Embryonic facial prominence (tissue), 1 donor: ENCODE measurements at regions not wholly inside any gene's neighbourhood (a gene's known extent, or its start where the extent isn't known, plus 50 kb on each side); places are given as distances from the start of the nearest gene placed in this dataset.
"Not testable (repeated sequence)": the region's sequence is repeated elsewhere in the genome, so short reads cannot be mapped to it uniquely, and the experiment has no call there.

Source experiments
- DNase-seq: peaks from one replicate; pipeline ENCODE4 v3.0.0-alpha.2; 2016; ENCODE audit errors: extremely low spot score

DNA sequence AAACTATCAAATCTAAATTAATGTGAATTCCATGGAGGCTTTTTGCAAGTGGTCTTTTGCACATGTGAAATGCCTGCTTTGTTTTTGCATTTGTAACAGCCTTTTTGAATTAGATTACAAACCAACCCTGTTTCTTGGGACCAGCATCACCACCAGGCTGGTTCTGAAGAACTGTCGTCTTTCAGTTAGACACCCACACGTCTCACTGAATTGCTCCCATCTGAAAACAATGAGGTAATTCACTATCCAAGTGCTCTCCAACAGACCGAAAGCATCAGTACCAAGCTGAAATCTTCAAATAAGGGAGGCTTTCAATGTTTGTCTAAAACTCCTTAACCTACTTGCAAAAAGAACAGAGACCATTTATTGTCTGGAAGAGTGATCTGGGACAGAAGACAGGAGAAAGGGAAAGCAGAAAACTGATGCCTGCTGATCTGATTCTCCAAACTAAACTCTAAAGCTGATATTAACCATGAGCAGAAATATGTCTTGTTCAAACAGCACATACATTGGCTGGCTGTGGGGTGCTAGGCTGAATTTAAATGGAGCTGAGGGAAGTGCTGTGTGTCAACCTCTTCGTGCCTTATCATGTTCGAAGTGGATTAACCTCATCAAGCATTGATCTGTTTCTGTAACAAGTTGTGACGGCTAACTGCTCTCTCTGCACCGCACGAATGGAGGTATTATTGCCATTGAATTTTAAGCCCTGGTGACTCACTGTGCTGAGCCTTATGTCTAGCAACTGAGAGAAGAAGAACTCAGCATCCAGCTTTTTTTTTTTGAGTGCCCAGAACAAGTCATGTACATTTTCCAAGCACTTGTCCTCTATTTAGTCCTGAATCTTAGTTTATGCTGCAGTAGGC is 213.7 kb upstream of the P2RY1 start:
- DNase-seq: no peak

GRCh38 chr3:152621967-152622810 is 212.7 kb upstream of the P2RY1 start:
- DNase-seq: no peak

GRCh38 chr3:152622811-152623167 is 212.1 kb upstream of the P2RY1 start:
- DNase-seq: no peak

GRCh38 chr3:152623286-152623911 is 211.5 kb upstream of the P2RY1 start:
- no peak for DNase-seq

DNA sequence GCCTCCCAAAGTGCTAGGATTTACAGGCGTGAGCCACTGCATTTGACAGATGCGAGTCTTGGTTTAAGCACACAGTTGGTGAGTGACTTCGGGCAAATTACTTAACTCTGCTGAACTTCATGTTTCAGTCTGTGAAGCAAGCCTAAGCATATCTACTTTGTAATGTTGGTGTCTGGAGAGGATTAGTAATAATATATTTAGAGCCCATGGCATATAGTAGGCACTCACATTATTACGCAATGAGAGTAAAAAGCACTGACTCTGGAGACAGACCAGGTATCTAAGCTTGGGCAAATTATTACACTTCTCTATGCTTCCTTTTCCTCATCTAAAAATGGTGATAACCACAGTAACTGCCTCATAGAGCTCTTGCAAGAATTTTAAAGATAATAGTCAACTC is 208.7 kb upstream of the P2RY1 start:
- no peak for DNase-seq

GRCh38 chr3:152628496-152628895 is 206.4 kb upstream of the P2RY1 start:
- no peak for DNase-seq

GRCh38 chr3:152629363-152630122 is 205.4 kb upstream of the P2RY1 start:
- no peak for DNase-seq

DNA sequence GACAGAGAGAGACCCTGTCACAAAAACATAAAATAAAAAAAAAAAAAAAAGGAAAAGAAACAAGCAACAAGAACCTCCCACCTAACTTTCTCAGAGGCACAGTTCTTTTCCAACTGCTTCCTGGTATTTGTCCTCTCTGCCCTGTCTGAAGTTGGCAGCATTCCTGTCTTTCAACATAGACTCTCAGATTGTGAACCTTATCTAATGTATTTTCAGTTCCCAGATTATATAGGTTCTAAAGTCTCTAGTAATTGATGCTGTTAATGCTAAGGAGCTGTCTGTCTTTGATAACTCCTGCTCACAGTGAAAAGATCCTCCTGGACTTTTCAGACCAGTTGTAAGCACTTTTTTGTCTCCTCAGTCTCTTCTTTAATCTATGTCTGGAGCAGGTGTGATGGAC is 199.5 kb upstream of the P2RY1 start:
- DNase-seq: no peak

DNA sequence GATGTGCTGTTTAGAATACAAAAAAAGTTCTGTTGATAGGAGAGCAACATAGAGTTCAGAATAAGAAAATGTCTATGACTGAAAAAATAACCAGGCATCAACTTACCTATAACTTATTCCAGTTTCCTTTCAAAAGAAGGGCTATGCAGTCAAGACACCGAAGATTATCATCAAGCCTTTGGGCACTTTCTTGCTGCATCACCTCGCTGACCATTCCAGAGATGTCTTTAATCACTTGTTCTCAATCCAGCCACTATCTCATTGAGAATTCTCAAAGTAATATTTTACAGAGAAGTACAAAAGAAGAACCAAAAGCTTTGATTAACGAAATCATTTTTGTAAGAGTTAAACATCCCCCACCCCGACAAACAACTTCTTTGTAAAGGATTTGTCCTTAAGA is 198.3 kb upstream of the P2RY1 start:
- no peak for DNase-seq

- no peak for DNase-seq
Measured at GRCh38 chr3:152638214-152638613, 196.7 kb upstream of the P2RY1 start.

DNA sequence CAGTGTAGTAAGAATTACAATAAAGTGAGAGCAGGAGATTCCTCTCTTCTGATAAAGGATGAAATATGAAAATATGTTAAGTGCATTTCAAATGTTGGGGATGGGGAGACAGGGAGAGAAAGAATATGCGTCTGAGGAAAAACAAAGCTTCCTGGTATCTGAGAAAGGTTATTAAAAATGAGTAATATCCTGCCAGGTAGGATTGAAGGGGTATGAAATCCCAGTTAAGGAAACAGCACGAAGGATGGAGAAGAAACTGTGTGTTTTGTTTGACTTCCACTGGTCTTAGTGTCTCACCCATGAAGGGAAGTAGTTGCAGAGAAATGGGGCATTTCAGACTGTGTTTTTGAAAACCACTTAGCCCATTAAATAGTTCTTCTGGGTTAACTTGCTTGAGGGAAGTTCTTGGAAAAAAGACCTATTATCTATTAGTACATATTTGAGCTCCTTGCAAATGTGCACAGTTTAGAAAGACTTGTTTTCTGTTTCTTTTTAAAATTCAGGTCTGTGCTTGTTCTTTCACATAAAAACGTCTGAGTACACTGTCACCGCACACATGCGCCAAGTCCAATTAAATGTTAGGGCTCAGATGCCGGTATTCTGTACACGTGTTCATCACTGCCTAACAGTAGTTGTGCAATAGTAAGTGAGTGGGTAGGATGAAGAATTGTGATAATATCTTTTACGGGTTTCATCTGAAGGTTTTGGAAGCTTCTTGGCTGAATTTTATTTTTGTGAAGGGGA is 196.1 kb upstream of the P2RY1 start:
- no peak for DNase-seq

DNA sequence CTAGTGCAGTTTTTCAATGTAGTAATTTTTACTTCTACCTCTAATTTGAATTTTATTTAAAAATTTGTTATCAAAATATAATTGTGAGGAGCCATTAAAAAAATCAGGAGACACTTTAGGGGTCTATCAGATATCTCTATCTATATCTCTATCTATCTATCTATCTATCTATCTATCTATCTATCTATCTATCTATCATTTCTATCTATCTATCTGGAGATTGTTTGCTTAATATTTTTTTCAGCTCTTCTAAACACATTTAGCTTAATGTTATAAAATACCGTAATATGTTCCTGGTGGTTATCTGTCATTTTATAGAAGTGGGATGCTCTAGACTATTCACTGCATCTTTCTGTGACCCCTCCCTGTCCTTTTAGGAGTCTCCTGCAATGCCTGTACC is 193.7 kb upstream of the P2RY1 start:
- DNase-seq: no peak

GRCh38 chr3:152642658-152643057 is 192.3 kb upstream of the P2RY1 start:
- no peak for DNase-seq

DNA sequence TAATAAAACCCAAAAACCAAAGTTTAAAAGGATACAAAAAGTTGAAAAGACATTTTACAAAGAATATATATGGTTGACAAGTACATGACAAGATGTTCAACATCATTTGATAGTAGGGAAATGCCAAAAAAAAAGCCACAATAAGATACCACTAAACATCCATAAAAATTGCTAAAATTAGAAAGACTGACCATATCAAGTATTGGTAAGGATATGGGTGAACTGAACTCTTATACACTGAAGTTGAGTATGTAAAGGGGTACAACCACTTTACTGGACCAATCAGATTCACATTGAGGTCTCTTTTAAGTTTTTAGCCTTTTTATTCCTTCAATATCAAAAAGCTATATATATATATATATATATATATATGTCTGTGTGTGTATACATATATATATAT is 190.5 kb upstream of the P2RY1 start:
- no peak for DNase-seq

DNA sequence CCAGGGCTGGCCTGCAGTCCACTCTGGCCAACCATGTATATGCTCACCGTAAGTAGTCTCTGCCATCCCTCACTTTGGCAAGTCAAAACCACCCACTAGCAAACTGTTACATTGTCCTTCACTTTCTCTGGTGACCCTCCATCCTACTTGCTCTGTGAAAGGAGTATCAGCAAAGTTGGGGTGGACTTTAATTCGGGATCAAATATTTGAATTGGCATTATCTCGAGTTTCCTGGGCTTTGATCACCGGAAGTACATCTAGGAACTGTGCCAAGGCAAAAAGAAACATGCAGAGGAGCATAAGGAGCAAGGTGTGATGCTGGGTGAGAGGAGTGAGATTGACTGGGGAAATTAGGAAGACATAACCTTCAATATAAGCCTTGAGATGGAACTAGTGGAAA is 188.9 kb upstream of the P2RY1 start:
- DNase-seq: no peak

GRCh38 chr3:152650177-152650576 is 184.8 kb upstream of the P2RY1 start:
- no peak for DNase-seq

DNA sequence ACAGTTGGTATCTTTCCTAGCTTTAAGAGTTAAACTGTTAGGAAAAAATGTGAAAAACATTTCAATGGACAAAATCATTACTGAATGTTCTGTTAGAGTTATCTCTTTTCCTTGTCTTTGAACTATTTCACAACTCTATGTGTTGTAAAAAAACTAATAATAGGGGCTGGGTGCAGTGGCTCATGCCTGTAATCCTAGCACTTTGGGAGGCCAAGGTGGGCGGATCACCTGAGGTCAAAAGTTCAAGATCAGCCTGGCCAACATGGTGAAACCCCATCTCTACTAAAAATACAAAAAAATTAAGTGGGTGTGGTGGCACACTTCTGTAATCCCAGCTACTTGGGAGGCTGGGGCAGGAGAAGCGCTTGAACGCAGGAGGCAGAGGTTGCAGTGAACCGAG is 184.0 kb upstream of the P2RY1 start:
- not testable (repeated sequence) for DNase-seq

DNA sequence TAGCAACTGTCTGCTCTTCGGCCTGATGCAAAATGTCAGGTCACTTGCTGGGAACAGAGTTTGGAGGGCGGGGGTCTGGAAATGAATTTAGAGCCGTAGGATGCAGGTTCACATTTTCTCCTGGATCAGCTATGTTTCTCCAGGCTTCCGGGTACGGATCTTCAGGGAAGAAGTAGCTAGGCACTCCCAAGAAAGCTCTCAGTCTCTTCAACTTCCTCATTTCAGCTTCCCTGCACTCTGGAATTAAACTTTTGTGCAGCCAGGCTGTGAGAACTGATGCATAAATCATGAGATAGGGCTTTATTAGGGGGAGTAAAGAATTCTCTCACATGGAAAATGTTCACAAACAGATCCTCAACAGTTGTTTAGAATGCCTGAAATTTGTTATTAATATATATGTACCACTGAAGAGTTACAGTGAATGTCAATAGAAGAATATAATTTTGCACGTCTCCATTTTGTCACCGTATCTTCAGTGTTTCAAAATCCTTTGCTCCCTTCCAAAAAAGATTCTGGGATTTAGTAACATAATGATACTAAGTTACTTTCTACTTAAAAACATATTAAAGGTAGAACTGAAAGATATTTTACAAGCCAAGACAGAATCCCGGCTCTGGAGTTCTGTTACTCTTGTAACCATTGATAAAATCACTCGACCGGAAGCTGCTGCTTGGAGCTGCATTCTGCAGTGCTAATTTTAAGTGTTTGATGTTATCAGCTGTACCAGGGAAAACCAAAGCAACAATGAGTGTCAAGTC is 178.5 kb upstream of the P2RY1 start:
- no peak for DNase-seq

- no peak for DNase-seq
Measured at GRCh38 chr3:152656972-152657355, 178.0 kb upstream of the P2RY1 start.

DNA sequence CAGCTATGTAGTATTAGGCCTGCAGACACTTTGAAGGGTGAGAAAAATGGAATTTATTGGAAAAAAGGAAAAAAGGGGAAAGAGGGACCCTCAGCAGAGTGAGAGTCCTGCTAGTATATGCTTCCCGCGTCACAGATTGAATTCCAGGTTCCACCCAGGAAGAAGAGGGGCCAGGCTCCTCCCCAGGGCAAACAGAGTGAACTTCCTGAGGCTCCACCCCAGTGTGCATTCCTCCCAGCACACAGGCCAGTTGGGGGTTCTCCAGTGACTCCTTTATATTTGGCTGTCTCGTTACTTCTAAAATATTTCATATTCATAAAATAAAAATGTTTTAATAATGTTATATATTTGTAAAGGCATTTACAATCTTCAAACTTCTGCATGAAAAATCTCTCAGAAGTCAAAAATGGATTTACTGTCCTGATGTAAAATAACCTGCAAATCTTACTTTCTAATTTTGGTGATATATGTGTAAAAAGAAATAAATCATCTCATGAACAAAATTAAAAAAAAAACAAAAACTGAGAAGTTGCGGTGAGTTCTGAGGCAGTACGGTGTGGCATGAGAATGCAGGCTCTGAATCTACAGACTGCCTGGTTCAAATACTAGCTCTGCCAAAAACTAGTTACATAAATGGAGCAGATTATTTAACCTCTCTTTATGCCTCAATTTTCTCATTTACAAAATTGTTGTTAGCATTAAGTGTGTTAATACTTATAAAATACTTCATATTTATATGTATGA is 175.8 kb upstream of the P2RY1 start:
- DNase-seq: no peak
